ENCODE measurements at regions not wholly inside any gene's neighbourhood (a gene's known extent, or its start where the extent isn't known, plus 50 kb on each side); places are given as distances from the start of the nearest gene placed in this dataset.

DNA sequence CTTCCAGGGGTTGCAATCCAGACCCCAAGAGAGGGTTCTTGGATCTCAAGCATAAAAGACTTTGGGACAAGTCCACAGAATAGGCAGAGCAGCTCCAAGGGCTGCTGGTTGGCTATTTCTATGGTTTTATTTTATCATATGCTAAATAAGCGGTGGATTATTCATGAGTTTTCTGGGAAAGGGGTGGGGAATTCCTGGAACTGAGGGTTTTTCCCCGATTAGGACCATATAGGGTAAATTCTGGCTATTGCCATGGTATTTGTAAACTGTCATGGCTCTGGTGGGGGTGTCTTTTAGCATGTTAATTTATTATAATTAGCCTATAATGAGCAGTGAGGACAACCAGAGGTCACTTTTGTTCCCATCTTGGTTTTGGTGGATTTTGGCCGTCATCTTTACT, 270.9 kb upstream of the PLXNA2 start:
- no peak overlapping the region for H3K9ac ChIP-seq (ENCODE audit: low read length in 3 of 3)
- H3K9me3 ChIP-seq (ENCODE audit: control insufficient read depth in 2 of 3, insufficient read depth in 1 of 3, low read length in 3 of 3) = no peaks in the 10 kb centered on the region
- no peaks in the 10 kb centered on the region for H3K4me1 ChIP-seq (ENCODE audit: control insufficient read depth in 2 of 3, insufficient read depth in 2 of 3, low read depth in 1 of 3, low read length in 3 of 3)
- H3K4me3 ChIP-seq (ENCODE audit: low read length in 3 of 3) = no peak overlapping the region
- H3K27ac ChIP-seq (ENCODE audit: low read depth in 2 of 2, low read length in 2 of 2) = no peak overlapping the region
- DNase-seq = no peak
- H3K36me3 ChIP-seq (ENCODE audit: control insufficient read depth in 2 of 3, insufficient read depth in 3 of 3, low read length in 3 of 3) = no peaks in the 10 kb centered on the region
- no peak for FAIRE-seq
- no peaks in the 10 kb centered on the region for H3K27me3 ChIP-seq (ENCODE audit: control insufficient read depth, insufficient read depth, low read length)
- intact Hi-C loops (cut with DNase I) = no loop called here
- TF ChIP-seq, protein P1, sequence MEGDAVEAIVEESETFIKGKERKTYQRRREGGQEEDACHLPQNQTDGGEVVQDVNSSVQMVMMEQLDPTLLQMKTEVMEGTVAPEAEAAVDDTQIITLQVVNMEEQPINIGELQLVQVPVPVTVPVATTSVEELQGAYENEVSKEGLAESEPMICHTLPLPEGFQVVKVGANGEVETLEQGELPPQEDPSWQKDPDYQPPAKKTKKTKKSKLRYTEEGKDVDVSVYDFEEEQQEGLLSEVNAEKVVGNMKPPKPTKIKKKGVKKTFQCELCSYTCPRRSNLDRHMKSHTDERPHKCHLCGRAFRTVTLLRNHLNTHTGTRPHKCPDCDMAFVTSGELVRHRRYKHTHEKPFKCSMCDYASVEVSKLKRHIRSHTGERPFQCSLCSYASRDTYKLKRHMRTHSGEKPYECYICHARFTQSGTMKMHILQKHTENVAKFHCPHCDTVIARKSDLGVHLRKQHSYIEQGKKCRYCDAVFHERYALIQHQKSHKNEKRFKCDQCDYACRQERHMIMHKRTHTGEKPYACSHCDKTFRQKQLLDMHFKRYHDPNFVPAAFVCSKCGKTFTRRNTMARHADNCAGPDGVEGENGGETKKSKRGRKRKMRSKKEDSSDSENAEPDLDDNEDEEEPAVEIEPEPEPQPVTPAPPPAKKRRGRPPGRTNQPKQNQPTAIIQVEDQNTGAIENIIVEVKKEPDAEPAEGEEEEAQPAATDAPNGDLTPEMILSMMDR (IDR thresholded peaks at IDR 0.05; ENCODE audit: borderline replicate concordance, extremely low read depth, insufficient read depth) = no peak

DNA sequence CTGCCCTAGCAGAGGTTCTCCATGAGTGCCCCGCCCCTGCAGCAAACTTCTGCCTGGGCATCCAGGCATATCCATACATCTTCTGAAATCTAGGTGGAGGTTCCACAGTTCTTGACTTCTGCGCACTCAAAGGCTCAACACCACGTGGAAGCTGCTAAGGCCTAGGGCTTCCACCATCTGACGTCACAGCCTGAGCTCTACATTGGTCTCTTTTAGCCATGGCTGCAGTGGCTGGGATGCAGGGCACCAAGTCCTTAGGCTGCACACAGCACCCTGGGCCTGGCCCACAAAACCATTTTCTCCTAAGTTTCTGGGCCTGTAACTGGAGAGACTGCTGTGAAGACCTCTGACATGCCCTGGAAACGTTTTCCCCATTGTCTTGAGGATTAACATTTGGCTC, 272.6 kb upstream of the PLXNA2 start:
- DNase-seq = no peak
- no peaks in the 10 kb centered on the region for H3K4me1 ChIP-seq (ENCODE audit: control insufficient read depth in 2 of 3, insufficient read depth in 2 of 3, low read depth in 1 of 3, low read length in 3 of 3)
- H3K27ac ChIP-seq (ENCODE audit: low read depth in 2 of 2, low read length in 2 of 2) = no peak overlapping the region
- intact Hi-C loops (cut with DNase I) = no loop called here
- no peaks in the 10 kb centered on the region for H3K9me3 ChIP-seq (ENCODE audit: control insufficient read depth in 2 of 3, insufficient read depth in 1 of 3, low read length in 3 of 3)
- TF ChIP-seq, protein P1 (IDR thresholded peaks at IDR 0.05; ENCODE audit: borderline replicate concordance, extremely low read depth, insufficient read depth) = no peak
- no peaks in the 10 kb centered on the region for H3K36me3 ChIP-seq (ENCODE audit: control insufficient read depth in 2 of 3, insufficient read depth in 3 of 3, low read length in 3 of 3)
- H3K27me3 ChIP-seq (ENCODE audit: control insufficient read depth, insufficient read depth, low read length) = no peaks in the 10 kb centered on the region
- no peak overlapping the region for H3K9ac ChIP-seq (ENCODE audit: low read length in 3 of 3)
- FAIRE-seq = no peak
- no peak overlapping the region for H3K4me3 ChIP-seq (ENCODE audit: low read length in 3 of 3)

DNA sequence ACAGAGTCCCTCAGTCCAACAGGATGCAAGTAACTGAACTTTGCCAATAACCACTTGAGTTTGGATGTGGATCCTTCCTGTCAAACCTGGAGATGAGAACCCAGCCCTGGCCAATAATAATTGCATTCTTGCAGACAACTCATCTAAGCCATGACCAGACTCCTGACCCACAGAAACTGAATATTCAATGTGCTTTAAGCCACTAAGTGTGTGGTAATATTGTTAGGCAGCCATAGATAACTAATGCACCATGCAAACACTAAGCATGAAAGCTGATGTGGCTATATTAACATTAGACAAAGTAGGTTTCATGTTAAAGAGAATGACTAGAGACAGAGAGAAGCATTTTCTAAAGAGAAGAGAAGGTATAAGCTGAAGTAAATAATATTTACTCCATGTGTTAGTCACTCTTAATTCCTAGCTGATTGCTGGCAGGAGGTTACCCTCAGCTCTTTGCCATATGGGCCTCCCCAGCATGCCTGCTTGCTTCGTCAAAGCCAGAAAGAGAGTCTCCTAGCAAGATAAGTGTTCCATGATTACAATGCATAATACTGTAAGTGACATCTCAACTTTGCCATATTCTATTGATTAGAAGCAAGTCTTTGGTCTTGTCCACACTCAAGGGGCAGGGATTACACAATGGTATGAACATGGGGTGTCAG, 276.4 kb upstream of the PLXNA2 start:
- Histone ChIP-seq H3K4me3 (ENCODE audit: low read length in 3 of 3) (no peak overlapping the region), H3K4me1 (ENCODE audit: control insufficient read depth in 2 of 3, insufficient read depth in 2 of 3, low read depth in 1 of 3, low read length in 3 of 3) (no peaks in the 10 kb centered on the region), H3K27me3 (ENCODE audit: control insufficient read depth, insufficient read depth, low read length) (no peaks in the 10 kb centered on the region), H3K9me3 (ENCODE audit: control insufficient read depth in 2 of 3, insufficient read depth in 1 of 3, low read length in 3 of 3) (no peaks in the 10 kb centered on the region), H3K27ac (ENCODE audit: low read depth in 2 of 2, low read length in 2 of 2) (no peak overlapping the region), H3K9ac (ENCODE audit: low read length in 3 of 3) (no peak overlapping the region), H3K36me3 (ENCODE audit: control insufficient read depth in 2 of 3, insufficient read depth in 3 of 3, low read length in 3 of 3) (no peaks in the 10 kb centered on the region)
- FAIRE-seq = no peak
- DNase-seq = no peak
- intact Hi-C loops (cut with DNase I) = no loop called here
- TF ChIP-seq, protein P1 (IDR thresholded peaks at IDR 0.05; ENCODE audit: borderline replicate concordance, extremely low read depth, insufficient read depth) = no peak

DNA sequence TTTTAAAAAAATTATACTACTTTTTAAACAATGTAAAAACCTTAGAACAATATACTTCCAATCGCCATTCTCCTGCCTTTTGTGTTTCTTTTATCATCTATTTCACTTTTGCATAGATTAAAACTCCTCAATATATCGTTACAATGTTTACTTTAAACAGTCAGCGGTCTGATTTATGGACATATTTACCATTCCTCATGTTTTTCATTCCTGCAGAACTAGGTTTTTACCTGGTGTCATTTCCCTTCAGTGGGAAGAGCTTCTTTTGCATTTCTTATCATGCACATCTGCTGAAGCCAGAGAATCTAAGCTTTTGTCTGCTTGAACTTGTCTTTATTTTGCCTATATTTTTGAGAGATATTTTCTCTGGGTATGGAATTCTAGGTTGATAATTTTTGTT, 277.4 kb upstream of the PLXNA2 start:
- no peak overlapping the region for H3K4me3 ChIP-seq (ENCODE audit: low read length in 3 of 3)
- H3K36me3 ChIP-seq (ENCODE audit: control insufficient read depth in 2 of 3, insufficient read depth in 3 of 3, low read length in 3 of 3) = no peaks in the 10 kb centered on the region
- no peaks in the 10 kb centered on the region for H3K9me3 ChIP-seq (ENCODE audit: control insufficient read depth in 2 of 3, insufficient read depth in 1 of 3, low read length in 3 of 3)
- FAIRE-seq (no peak), DNase-seq (no peak)
- TF ChIP-seq, protein P1 (IDR thresholded peaks at IDR 0.05; ENCODE audit: borderline replicate concordance, extremely low read depth, insufficient read depth) = no peak
- H3K9ac ChIP-seq (ENCODE audit: low read length in 3 of 3) = no peak overlapping the region
- no peaks in the 10 kb centered on the region for H3K27me3 ChIP-seq (ENCODE audit: control insufficient read depth, insufficient read depth, low read length)
- intact Hi-C loops (cut with DNase I) = no loop called here
- H3K27ac ChIP-seq (ENCODE audit: low read depth in 2 of 2, low read length in 2 of 2) = no peak overlapping the region
- no peaks in the 10 kb centered on the region for H3K4me1 ChIP-seq (ENCODE audit: control insufficient read depth in 2 of 3, insufficient read depth in 2 of 3, low read depth in 1 of 3, low read length in 3 of 3)
